Endothelial cell of umbilical vein (primary cell): ENCODE measurements at regions not wholly inside any gene's neighbourhood (a gene's known extent, or its start where the extent isn't known, plus 50 kb on each side); places are given as distances from the start of the nearest gene placed in this dataset.
A peak's percentile ranks its signal among the peaks of the same experiment; 100 is the strongest.

Experiments
- BruUV-seq: library from RNA; stranded (reverse); fragments of 400-500 nt; replicated peaks from 2 replicates; lab custom pipeline; 2021; lab: Mats Ljungman, UMichigan
- CTCF ChIA-PET: fragments of 300-600, 350-600 bp; sonication (Branson Sonifier 250); formaldehyde crosslinking; loops from one replicate; lab custom pipeline; 2021; ENCODE audit warnings: antibody characterized with exemption, inconsistent platforms; lab: Charles Lee
- POLR2A ChIA-PET: fragments of 300-600, 350-600 bp; sonication (Branson Sonifier 250); formaldehyde crosslinking; loops from one replicate; lab custom pipeline; 2021; ENCODE audit warnings: antibody characterized with exemption, inconsistent platforms; lab: Charles Lee
- DNase-seq: peaks from one replicate; pipeline ENCODE4 v3.0.0-alpha.2; 2011; ENCODE audit warnings: low read depth, low spot score
- FAIRE-seq: peaks from 2 replicates; lab custom pipeline; 2011; peaks lifted over from hg19 to GRCh38; lab: Jason Lieb, UNC
- H2AFZ ChIP-seq: 2 replicates; pipeline ENCODE4 v1.6.0; 2012; ENCODE audit warnings: low read depth, low read length, control low read depth, inconsistent platforms
- H3K27ac ChIP-seq: 2 replicates; pipeline ENCODE4 v1.5.1; 2011; ENCODE audit warnings: low read depth, mild to moderate bottlenecking, control low read depth, low read length, moderate library complexity; ENCODE audit not compliant: insufficient read depth
- H3K27me3 ChIP-seq, 2 experiments: 2 replicates each; pipeline versions ENCODE4 v1.6.0 to v1.6.1; 2011; ENCODE audit warnings: low read length in 2 of 2, mixed read lengths in 1 of 2; ENCODE audit not compliant: control insufficient read depth in 2 of 2, insufficient read depth in 2 of 2
- H3K36me3 ChIP-seq, 2 experiments: 2 replicates in 1 of 2; 3 replicates in 1 of 2; pipeline ENCODE4 v1.5.1; 2011; ENCODE audit warnings: low read length in 2 of 2, mild to moderate bottlenecking in 1 of 2, moderate library complexity in 1 of 2; ENCODE audit not compliant: control insufficient read depth in 2 of 2, insufficient read depth in 2 of 2; ENCODE audit errors: extremely low read depth in 1 of 2
- H3K4me1 ChIP-seq: 3 replicates; pipeline ENCODE4 v1.5.1; 2011; ENCODE audit warnings: mild to moderate bottlenecking, low read length; ENCODE audit not compliant: control insufficient read depth, insufficient read depth; ENCODE audit errors: extremely low read depth
- H3K4me2 ChIP-seq: 2 replicates; pipeline ENCODE4 v1.6.1; 2011; ENCODE audit warnings: low read length, control low read depth, mixed read lengths; ENCODE audit not compliant: insufficient read depth
- H3K4me3 ChIP-seq, 3 experiments: fragments of 200-600 bp in 1 of 3; sonication (generic), shearing (Covaris generic) in 1 of 3; replicated peaks in 1 of 3; 2 replicates each; pipeline ENCODE4 v1.5.1; 2011 to 2016; ENCODE audit warnings: control low read depth in 3 of 3, low read length in 3 of 3, mild to moderate bottlenecking in 2 of 3, inconsistent platforms in 1 of 3, low read depth in 1 of 3, moderate library complexity in 1 of 3; ENCODE audit not compliant: insufficient read depth in 1 of 3
- H3K79me2 ChIP-seq: 2 replicates; pipeline ENCODE4 v1.6.0; 2012; ENCODE audit warnings: low read length, inconsistent platforms; ENCODE audit not compliant: control insufficient read depth, insufficient read depth
- H3K9ac ChIP-seq: replicated peaks from 2 replicates; pipeline ENCODE3; 2011; ENCODE audit warnings: low read length, control low read depth; ENCODE audit not compliant: insufficient read depth; ENCODE audit errors: extremely low read depth
- H3K9me1 ChIP-seq: replicated peaks from 3 replicates; pipeline ENCODE4 v1.6.0; 2011; ENCODE audit warnings: mild to moderate bottlenecking, low read length; ENCODE audit not compliant: control insufficient read depth, insufficient read depth; ENCODE audit errors: extremely low read depth
- H3K9me3 ChIP-seq: replicated peaks from 2 replicates; pipeline ENCODE4 v1.5.1; 2012; ENCODE audit warnings: low read length, inconsistent platforms; ENCODE audit not compliant: control insufficient read depth, insufficient read depth
- H4K20me1 ChIP-seq: replicated peaks from 2 replicates; pipeline ENCODE3; 2011; ENCODE audit warnings: mild to moderate bottlenecking, low read length; ENCODE audit not compliant: control insufficient read depth, insufficient read depth; ENCODE audit errors: extremely low read depth
- EZH2 ChIP-seq: IDR thresholded peaks from 2 replicates; pipeline ENCODE4 v1.6.1; 2012; ENCODE audit warnings: borderline replicate concordance, low read depth, mild to moderate bottlenecking, moderate library complexity, low read length, inconsistent platforms; ENCODE audit not compliant: severe bottlenecking
- GATA2 ChIP-seq: IDR thresholded peaks from 2 replicates; pipeline ENCODE4 v1.7.0; 2011; ENCODE audit warnings: low read depth, mild to moderate bottlenecking, moderate library complexity, mixed read lengths, low read length; ENCODE audit not compliant: insufficient read length, insufficient read depth
- JUN ChIP-seq: IDR thresholded peaks from 2 replicates; pipeline ENCODE4 v1.6.1; 2011; ENCODE audit warnings: borderline replicate concordance, low read depth; ENCODE audit not compliant: insufficient read length, insufficient read depth
- MYC ChIP-seq: IDR thresholded peaks from one replicate; pipeline ENCODE4 v1.6.1; 2011; ENCODE audit warnings: mild to moderate bottlenecking, low read depth, low read length
- POLR2A ChIP-seq: IDR thresholded peaks from 2 replicates; pipeline ENCODE4 v1.6.1; 2012; ENCODE audit warnings: low read depth, mild to moderate bottlenecking, control low read depth, low read length
- POLR2AphosphoS5 ChIP-seq: IDR thresholded peaks from 2 replicates; pipeline ENCODE4 v1.6.1; 2012; ENCODE audit warnings: low read depth, mild to moderate bottlenecking, control low read depth, low read length, moderate library complexity; ENCODE audit not compliant: insufficient read depth
- dilution Hi-C: fragments of 300-500 bp; cut with MboI; formaldehyde crosslinking; loops from one replicate; pipeline ENCODE4 v1.15.0; 2019; ENCODE audit warnings: low sequenced_read_pairs; ENCODE audit not compliant: extremely low pct_ligation_motif_present
- intact Hi-C: fragments of 100-400 bp; cut with micrococcal nuclease; formaldehyde crosslinking; loops from one replicate; pipeline ENCODE4 v1.10.0; 2022
- TF ChIP-seq, protein P1 (sequence below): IDR thresholded peaks from 2 replicates; pipeline ENCODE4 v1.6.1; 2011; ENCODE audit not compliant: insufficient read depth, insufficient read length
- TF ChIP-seq, protein P2 (sequence below), 2 donors: IDR thresholded peaks; 1 replicate in 1 of 2; 2 replicates in 1 of 2; pipeline ENCODE4 v1.5.1; 2011; ENCODE audit warnings: low read length in 2 of 2, mild to moderate bottlenecking in 2 of 2, moderate library complexity in 2 of 2, control low read depth in 1 of 2, inconsistent platforms in 1 of 2, low read depth in 1 of 2; ENCODE audit not compliant: insufficient read depth in 1 of 2; ENCODE audit errors: extremely low read depth in 1 of 2

DNA sequence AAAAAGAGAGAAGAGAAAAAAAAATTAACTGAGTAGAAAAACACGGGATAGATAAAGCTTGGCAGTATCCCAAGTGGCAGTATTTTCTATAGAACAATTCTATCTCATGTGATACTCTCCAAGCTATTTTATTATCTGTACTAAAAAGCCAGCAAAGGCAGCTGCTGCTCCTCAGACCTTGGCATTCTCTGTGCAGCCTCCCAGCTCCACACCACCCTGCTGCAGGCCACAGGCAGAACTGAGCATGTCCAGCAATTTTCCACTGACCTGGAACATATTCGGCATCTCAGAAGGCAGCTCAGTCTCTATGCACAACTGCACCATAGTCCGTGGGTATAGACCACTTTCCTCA, 1161.4 kb downstream of the IGSF11 start:
- Histone ChIP-seq H2AFZ (no peak overlapping the region), H3K36me3 (no peaks in the 10 kb centered on the region), H3K79me2 (no peaks in the 10 kb centered on the region), H3K9ac (no peak overlapping the region), H3K9me3 (no peaks in the 10 kb centered on the region), H4K20me1 (no peaks in the 10 kb centered on the region), H3K9me1 (no peaks in the 10 kb centered on the region), H3K27ac (no peak overlapping the region), H3K4me3 (no peak overlapping the region), H3K4me2 (no peak overlapping the region), H3K27me3 (no peaks in the 10 kb centered on the region), H3K4me1 (peaks cover 2% of the 10 kb centered on the region)
- FAIRE-seq = no peak
- CTCF ChIA-PET = no interaction called here
- no TSS peak for BruUV-seq
- no peak for TF ChIP-seq POLR2AphosphoS5
- no peak for TF ChIP-seq JUN
- no peak for TF ChIP-seq POLR2A
- TF ChIP-seq, protein P1, sequence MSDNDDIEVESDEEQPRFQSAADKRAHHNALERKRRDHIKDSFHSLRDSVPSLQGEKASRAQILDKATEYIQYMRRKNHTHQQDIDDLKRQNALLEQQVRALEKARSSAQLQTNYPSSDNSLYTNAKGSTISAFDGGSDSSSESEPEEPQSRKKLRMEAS = no peak
- TF ChIP-seq GATA2 = no peak
- no peak for TF ChIP-seq MYC
- TF ChIP-seq, protein P2, sequence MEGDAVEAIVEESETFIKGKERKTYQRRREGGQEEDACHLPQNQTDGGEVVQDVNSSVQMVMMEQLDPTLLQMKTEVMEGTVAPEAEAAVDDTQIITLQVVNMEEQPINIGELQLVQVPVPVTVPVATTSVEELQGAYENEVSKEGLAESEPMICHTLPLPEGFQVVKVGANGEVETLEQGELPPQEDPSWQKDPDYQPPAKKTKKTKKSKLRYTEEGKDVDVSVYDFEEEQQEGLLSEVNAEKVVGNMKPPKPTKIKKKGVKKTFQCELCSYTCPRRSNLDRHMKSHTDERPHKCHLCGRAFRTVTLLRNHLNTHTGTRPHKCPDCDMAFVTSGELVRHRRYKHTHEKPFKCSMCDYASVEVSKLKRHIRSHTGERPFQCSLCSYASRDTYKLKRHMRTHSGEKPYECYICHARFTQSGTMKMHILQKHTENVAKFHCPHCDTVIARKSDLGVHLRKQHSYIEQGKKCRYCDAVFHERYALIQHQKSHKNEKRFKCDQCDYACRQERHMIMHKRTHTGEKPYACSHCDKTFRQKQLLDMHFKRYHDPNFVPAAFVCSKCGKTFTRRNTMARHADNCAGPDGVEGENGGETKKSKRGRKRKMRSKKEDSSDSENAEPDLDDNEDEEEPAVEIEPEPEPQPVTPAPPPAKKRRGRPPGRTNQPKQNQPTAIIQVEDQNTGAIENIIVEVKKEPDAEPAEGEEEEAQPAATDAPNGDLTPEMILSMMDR (IDR thresholded peaks at IDR 0.05; ENCODE audit: extremely low read depth in 1 of 2, insufficient read depth in 1 of 2, low read depth in 1 of 2, low read length in 2 of 2) = no peak
- no peak for TF ChIP-seq EZH2
- DNase-seq = peak; percentile 34
- dilution Hi-C loops = no loop called here
- POLR2A ChIA-PET = no interaction called here
- intact Hi-C loops = no loop called here
